Peyer's patch (tissue), 4 donors: ENCODE measurements at regions not wholly inside any gene's neighbourhood (a gene's known extent, or its start where the extent isn't known, plus 50 kb on each side); places are given as distances from the start of the nearest gene placed in this dataset.

Experiments
- DNase-seq, 3 donors: peaks; one replicate each; pipeline ENCODE4 v3.0.0-alpha.2; 2017 to 2019
- H3K27ac ChIP-seq, 4 donors: fragments of 200-600 bp; sonication (generic); one replicate each; pipeline ENCODE4 v1.5.1; 2016 to 2019
- H3K27me3 ChIP-seq, 2 donors: fragments of 200-600 bp; sonication (generic); one replicate each; pipeline ENCODE4 v1.5.1; 2019
- H3K36me3 ChIP-seq, 3 donors: fragments of 200-600 bp; sonication (generic); one replicate each; pipeline ENCODE4 v1.5.1; 2016 to 2019
- H3K4me1 ChIP-seq, 4 donors: fragments of 200-600 bp; sonication (generic); one replicate each; pipeline ENCODE4 v1.5.1; 2016 to 2019
- H3K4me3 ChIP-seq, 4 donors: fragments of 200-600 bp; sonication (generic); 1 replicate in 3 of 4; 2 replicates in 1 of 4; pipeline ENCODE4 v1.5.1; 2016 to 2019; ENCODE audit warnings: mild to moderate bottlenecking in 1 of 4
- H3K9me3 ChIP-seq, 4 donors: fragments of 200-600 bp; sonication (generic); one replicate each; pipeline ENCODE4 v1.5.1; 2016 to 2019; ENCODE audit warnings: mild to moderate bottlenecking in 1 of 4
- CTCF ChIP-seq, 6 experiments: fragments of 450-650 bp in 4 of 6; fragments of 200-600 bp in 2 of 6; sonication (generic) in 1 of 6; IDR thresholded peaks; one replicate each; pipeline ENCODE4 v1.5.1; 2017 to 2019; ENCODE audit warnings: antibody characterized with exemption in 6 of 6, mild to moderate bottlenecking in 3 of 6, moderate library complexity in 1 of 6
- POLR2A ChIP-seq, 2 donors: fragments of 450-650 bp; IDR thresholded peaks; one replicate each; pipeline ENCODE4 v1.5.1; 2017; ENCODE audit warnings: antibody characterized with exemption in 2 of 2, mild to moderate bottlenecking in 2 of 2, moderate library complexity in 2 of 2

GRCh38 chr17:77606146-77606864 is 352.2 kb upstream of the TNRC6C start:
- no peak overlapping the region for H3K27ac ChIP-seq
- no peak overlapping the region for H3K4me3 ChIP-seq
- H3K9me3 ChIP-seq = no peaks in the 10 kb centered on the region
- no peaks in the 10 kb centered on the region for H3K36me3 ChIP-seq
- H3K4me1 ChIP-seq = peaks cover 0 to 6% (median 3%) of the 10 kb centered on the region in 4 donors
- DNase-seq = no peak
- TF ChIP-seq POLR2A (IDR thresholded peaks at IDR 0.05) (no peak), CTCF (IDR thresholded peaks at IDR 0.05) (no peak)
- H3K27me3 ChIP-seq = no peaks in the 10 kb centered on the region

DNA sequence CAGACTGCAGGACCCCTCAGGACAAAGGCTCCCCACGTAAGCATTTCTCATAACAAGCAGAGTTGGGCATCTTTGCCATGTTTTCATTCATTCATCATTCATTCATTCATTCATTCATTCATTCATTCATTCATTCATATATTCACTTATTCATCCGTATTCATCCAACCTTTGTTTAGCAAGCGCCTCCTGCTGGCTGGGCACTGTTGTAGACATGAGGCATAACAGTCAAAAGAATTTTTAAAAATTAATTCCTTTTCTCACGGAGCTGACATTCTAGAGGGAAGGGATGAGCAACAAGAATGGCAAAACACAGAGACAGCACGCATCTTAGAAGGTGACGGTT is 351.7 kb upstream of the TNRC6C start:
- Histone ChIP-seq H3K27ac (no peak overlapping the region), H3K9me3 (no peaks in the 10 kb centered on the region), H3K27me3 (no peaks in the 10 kb centered on the region), H3K36me3 (no peaks in the 10 kb centered on the region), H3K4me1 (peaks cover 0 to 6% (median 3%) of the 10 kb centered on the region in 4 donors), H3K4me3 (no peak overlapping the region)
- DNase-seq = no peak
- TF ChIP-seq CTCF (IDR thresholded peaks at IDR 0.05) (peak in 2 of 6 experiments; percentile 17 to 25), POLR2A (IDR thresholded peaks at IDR 0.05) (no peak)

GRCh38 chr17:77607606-77608005 is 350.9 kb upstream of the TNRC6C start:
- DNase-seq = no peak
- H3K27me3 ChIP-seq = no peaks in the 10 kb centered on the region
- H3K36me3 ChIP-seq = no peaks in the 10 kb centered on the region
- no peaks in the 10 kb centered on the region for H3K9me3 ChIP-seq
- no peak for TF ChIP-seq CTCF (IDR thresholded peaks at IDR 0.05)
- no peak for TF ChIP-seq POLR2A (IDR thresholded peaks at IDR 0.05)
- H3K27ac ChIP-seq = no peak overlapping the region
- no peak overlapping the region for H3K4me3 ChIP-seq
- peaks cover 0 to 6% (median 3%) of the 10 kb centered on the region in 4 donors for H3K4me1 ChIP-seq

GRCh38 chr17:77608431-77608830 is 350.1 kb upstream of the TNRC6C start:
- TF ChIP-seq CTCF (IDR thresholded peaks at IDR 0.05) (no peak), POLR2A (IDR thresholded peaks at IDR 0.05) (no peak)
- peaks cover 0 to 6% (median 0%) of the 10 kb centered on the region in 4 donors for H3K4me1 ChIP-seq
- no peak overlapping the region for H3K4me3 ChIP-seq
- no peaks in the 10 kb centered on the region for H3K27me3 ChIP-seq
- H3K9me3 ChIP-seq = no peaks in the 10 kb centered on the region
- no peaks in the 10 kb centered on the region for H3K36me3 ChIP-seq
- no peak overlapping the region for H3K27ac ChIP-seq
- DNase-seq = no peak

- Histone ChIP-seq H3K4me3 (peak overlapping the region in 3 of 4 donors; percentile 2 to 26 (median 17)), H3K9me3 (no peaks in the 10 kb centered on the region), H3K27me3 (no peaks in the 10 kb centered on the region), H3K27ac (peak overlapping the region in 1 of 4 donors; percentile 46), H3K36me3 (no peaks in the 10 kb centered on the region), H3K4me1 (peaks cover 0 to 6% (median 0%) of the 10 kb centered on the region in 4 donors)
- TF ChIP-seq POLR2A (IDR thresholded peaks at IDR 0.05) (no peak), CTCF (IDR thresholded peaks at IDR 0.05) (no peak)
- DNase-seq = peak in 2 of 3 donors; percentile 67 to 70
Measured at GRCh38 chr17:77609553-77610517, 348.7 kb upstream of the TNRC6C start.
